Panc1 (cell line): ENCODE measurements at regions not wholly inside any gene's neighbourhood (a gene's known extent, or its start where the extent isn't known, plus 50 kb on each side); places are given as distances from the start of the nearest gene placed in this dataset.

Experiments
- CTCF ChIP-seq: fragments of 450-650 bp; IDR thresholded peaks from 2 replicates; pipeline ENCODE4 v1.5.1; 2017; ENCODE audit warnings: mild to moderate bottlenecking
- POLR2AphosphoS5 ChIP-seq: IDR thresholded peaks from 2 replicates; pipeline ENCODE4 v1.6.1; 2012; ENCODE audit warnings: mild to moderate bottlenecking, low read depth, low read length, moderate library complexity
- REST ChIP-seq, 2 experiments: IDR thresholded peaks; 2 replicates each; pipeline ENCODE4 v1.6.1; 2011 to 2012; ENCODE audit warnings: low read depth in 2 of 2, control low read depth in 1 of 2, low read length in 1 of 2, mild to moderate bottlenecking in 1 of 2, moderate library complexity in 1 of 2; ENCODE audit not compliant: insufficient read depth in 1 of 2
- SIN3A ChIP-seq: IDR thresholded peaks from 2 replicates; pipeline ENCODE4 v1.6.1; 2012; ENCODE audit warnings: low read depth, mild to moderate bottlenecking, low read length, moderate library complexity, borderline replicate concordance; ENCODE audit not compliant: insufficient read depth
- TCF7L2 ChIP-seq: IDR thresholded peaks from 2 replicates; pipeline ENCODE4 v1.6.1; 2011; ENCODE audit warnings: mild to moderate bottlenecking, low read depth, low read length, inconsistent platforms

GRCh38 chr4:119715490-119716445, 87.2 kb upstream of the PDE5A start:
- TF ChIP-seq REST (IDR thresholded peaks at IDR 0.05; ENCODE audit: insufficient read depth in 1 of 2, low read depth in 2 of 2, low read length in 1 of 2) (no peak), CTCF (no peak), POLR2AphosphoS5 (no peak), TCF7L2 (no peak), SIN3A (no peak)
